Skeletal muscle tissue (tissue), 3 donors: ENCODE measurements at regions not wholly inside any gene's neighbourhood (a gene's known extent, or its start where the extent isn't known, plus 50 kb on each side); places are given as distances from the start of the nearest gene placed in this dataset.
"Not testable (repeated sequence)": the region's sequence is repeated elsewhere in the genome, so short reads cannot be mapped to it uniquely, and the experiment has no call there.

Experiments
- H3K27ac ChIP-seq: one replicate; pipeline ENCODE4 v1.7.0; 2013; ENCODE audit warnings: mild to moderate bottlenecking, low read depth, low read length, inconsistent platforms
- H3K27me3 ChIP-seq, 3 donors: one replicate each; pipeline ENCODE4 v1.7.0; 2013; ENCODE audit warnings: low read length in 3 of 3; ENCODE audit not compliant: control insufficient read depth in 3 of 3, insufficient read depth in 3 of 3
- H3K36me3 ChIP-seq, 3 donors: one replicate each; pipeline ENCODE4 v1.7.0; 2013; ENCODE audit warnings: low read length in 3 of 3; ENCODE audit not compliant: control insufficient read depth in 3 of 3, insufficient read depth in 3 of 3
- H3K4me1 ChIP-seq, 3 donors: one replicate each; pipeline ENCODE4 v1.7.0; 2013; ENCODE audit warnings: low read length in 3 of 3, mild to moderate bottlenecking in 3 of 3; ENCODE audit not compliant: control insufficient read depth in 3 of 3, insufficient read depth in 3 of 3
- H3K4me3 ChIP-seq, 3 donors: one replicate each; pipeline ENCODE4 v1.7.0; 2013; ENCODE audit warnings: low read length in 3 of 3
- H3K9ac ChIP-seq, 3 donors: one replicate each; pipeline ENCODE4 v1.7.0; 2013; ENCODE audit warnings: low read length in 3 of 3, mild to moderate bottlenecking in 3 of 3, moderate library complexity in 2 of 3, low read depth in 1 of 3
- H3K9me3 ChIP-seq, 3 donors: one replicate each; pipeline ENCODE4 v1.7.0; 2013; ENCODE audit warnings: low read length in 3 of 3; ENCODE audit not compliant: control insufficient read depth in 3 of 3
- donor health status: Osteomylitis.

GRCh38 chr4:132759199-132759780 lies 389.8 kb upstream of the PCDH10 start:
- Histone ChIP-seq H3K27me3 (no peaks in the 10 kb centered on the region), H3K4me3 (no peak overlapping the region), H3K36me3 (no peaks in the 10 kb centered on the region), H3K27ac (no peak overlapping the region), H3K9ac (no peak overlapping the region), H3K9me3 (no peaks in the 10 kb centered on the region), H3K4me1 (no peaks in the 10 kb centered on the region)

- H3K4me1 ChIP-seq = no peaks in the 10 kb centered on the region
- no peaks in the 10 kb centered on the region for H3K36me3 ChIP-seq
- H3K27me3 ChIP-seq = no peaks in the 10 kb centered on the region
- no peak overlapping the region for H3K4me3 ChIP-seq
- no peak overlapping the region for H3K9ac ChIP-seq
- H3K9me3 ChIP-seq = no peaks in the 10 kb centered on the region
- H3K27ac ChIP-seq = no peak overlapping the region
These were observed 385.6 kb upstream of the PCDH10 start for GRCh38 chr4:132763465-132763864.

GRCh38 chr4:132767901-132768300 lies 381.2 kb upstream of the PCDH10 start:
- Histone ChIP-seq H3K9me3 (no peaks in the 10 kb centered on the region), H3K4me1 (no peaks in the 10 kb centered on the region), H3K27ac (no peak overlapping the region), H3K36me3 (no peaks in the 10 kb centered on the region), H3K4me3 (no peak overlapping the region), H3K9ac (no peak overlapping the region), H3K27me3 (no peaks in the 10 kb centered on the region)

GRCh38 chr4:132770776-132771175 lies 378.3 kb upstream of the PCDH10 start:
- H3K4me3 ChIP-seq = no peak overlapping the region
- no peaks in the 10 kb centered on the region for H3K4me1 ChIP-seq

GRCh38 chr4:132792310-132792709 lies 356.8 kb upstream of the PCDH10 start:
- H3K27me3 ChIP-seq = no peaks in the 10 kb centered on the region
- no peaks in the 10 kb centered on the region for H3K36me3 ChIP-seq

More at GRCh38 chr4:132770776-132771175, 378.3 kb upstream of the PCDH10 start:
- no peak overlapping the region for H3K27ac ChIP-seq
- H3K9ac ChIP-seq = no peak overlapping the region
- H3K36me3 ChIP-seq = no peaks in the 10 kb centered on the region
- no peaks in the 10 kb centered on the region for H3K27me3 ChIP-seq
- no peaks in the 10 kb centered on the region for H3K9me3 ChIP-seq

GRCh38 chr4:132797856-132798255 lies 351.2 kb upstream of the PCDH10 start:
- H3K9ac ChIP-seq = no peak overlapping the region

More at GRCh38 chr4:132792310-132792709, 356.8 kb upstream of the PCDH10 start:
- no peak overlapping the region for H3K9ac ChIP-seq
- no peaks in the 10 kb centered on the region for H3K9me3 ChIP-seq
- no peak overlapping the region for H3K4me3 ChIP-seq
- H3K4me1 ChIP-seq = no peaks in the 10 kb centered on the region
- no peak overlapping the region for H3K27ac ChIP-seq

GRCh38 chr4:132809298-132810032 lies 339.6 kb upstream of the PCDH10 start:
- Histone ChIP-seq H3K27me3 (no peaks in the 10 kb centered on the region), H3K4me1 (no peaks in the 10 kb centered on the region), H3K9ac (no peak overlapping the region), H3K27ac (no peak overlapping the region), H3K36me3 (no peaks in the 10 kb centered on the region), H3K9me3 (no peaks in the 10 kb centered on the region), H3K4me3 (no peak overlapping the region)

More at GRCh38 chr4:132797856-132798255, 351.2 kb upstream of the PCDH10 start:
- no peak overlapping the region for H3K4me3 ChIP-seq
- H3K4me1 ChIP-seq = no peaks in the 10 kb centered on the region
- no peaks in the 10 kb centered on the region for H3K27me3 ChIP-seq
- H3K9me3 ChIP-seq = no peaks in the 10 kb centered on the region
- H3K27ac ChIP-seq = no peak overlapping the region
- no peaks in the 10 kb centered on the region for H3K36me3 ChIP-seq

GRCh38 chr4:132813061-132813460 lies 336.0 kb upstream of the PCDH10 start:
- not testable (repeated sequence) for H3K27me3 ChIP-seq, H3K4me3 ChIP-seq, H3K4me1 ChIP-seq, H3K9ac ChIP-seq, H3K9me3 ChIP-seq, H3K27ac ChIP-seq, H3K36me3 ChIP-seq

GRCh38 chr4:132818091-132818490 lies 331.0 kb upstream of the PCDH10 start:
- Histone ChIP-seq H3K27ac (no peak overlapping the region), H3K9me3 (no peaks in the 10 kb centered on the region), H3K4me1 (no peaks in the 10 kb centered on the region), H3K27me3 (no peaks in the 10 kb centered on the region), H3K4me3 (no peak overlapping the region), H3K36me3 (no peaks in the 10 kb centered on the region), H3K9ac (no peak overlapping the region)

- Histone ChIP-seq H3K9ac (no peak overlapping the region), H3K9me3 (no peaks in the 10 kb centered on the region), H3K4me3 (no peak overlapping the region), H3K4me1 (no peaks in the 10 kb centered on the region), H3K27ac (no peak overlapping the region), H3K36me3 (no peaks in the 10 kb centered on the region), H3K27me3 (no peaks in the 10 kb centered on the region)
These were observed 325.7 kb upstream of the PCDH10 start for GRCh38 chr4:132823419-132823818.
